Neural progenitor cell (in vitro differentiated cells): ENCODE measurements at regions not wholly inside any gene's neighbourhood (a gene's known extent, or its start where the extent isn't known, plus 50 kb on each side); places are given as distances from the start of the nearest gene placed in this dataset.

Experiments
- DNase-seq: peaks from one replicate; pipeline ENCODE4 v3.0.0-alpha.2; 2016; ENCODE audit warnings: low spot score
- H2AFZ ChIP-seq: fragments of 200-600 bp; sonication (generic); replicated peaks from 2 replicates; pipeline ENCODE4 v1.6.1; 2016; ENCODE audit warnings: antibody characterized with exemption
- H3F3A ChIP-seq: fragments of 200-600 bp; sonication (generic); 2 replicates; pipeline ENCODE4 v1.6.1; 2016; ENCODE audit warnings: antibody characterized with exemption, low read depth
- H3K27ac ChIP-seq: fragments of 200-600 bp; sonication (generic); 2 replicates; pipeline ENCODE4 v1.5.1; 2016; ENCODE audit warnings: mild to moderate bottlenecking
- H3K27me3 ChIP-seq: fragments of 200-600 bp; sonication (generic); 2 replicates; pipeline ENCODE4 v1.6.1; 2016; ENCODE audit warnings: mild to moderate bottlenecking, moderate library complexity
- H3K36me3 ChIP-seq: fragments of 200-600 bp; sonication (generic); 2 replicates; pipeline ENCODE4 v1.5.1; 2016
- H3K4me1 ChIP-seq: fragments of 200-600 bp; sonication (generic); 2 replicates; pipeline ENCODE4 v1.6.1; 2016; ENCODE audit warnings: mixed run types
- H3K4me2 ChIP-seq: fragments of 200-600 bp; sonication (generic); 2 replicates; pipeline ENCODE4 v1.6.1; 2016
- H3K4me3 ChIP-seq: fragments of 200-600 bp; sonication (generic); 2 replicates; pipeline ENCODE4 v1.5.1; 2016
- H3K79me2 ChIP-seq: fragments of 200-600 bp; sonication (generic); 2 replicates; pipeline ENCODE4 v1.6.1; 2016; ENCODE audit warnings: low read depth
- H3K9ac ChIP-seq: fragments of 200-600 bp; sonication (generic); 2 replicates; pipeline ENCODE4 v1.6.1; 2016
- H3K9me3 ChIP-seq: fragments of 200-600 bp; sonication (generic); 2 replicates; pipeline ENCODE4 v1.5.1; 2016; ENCODE audit warnings: low read depth
- H4K20me1 ChIP-seq: fragments of 200-600 bp; sonication (generic); 2 replicates; pipeline ENCODE4 v1.6.1; 2016; ENCODE audit warnings: low read depth
- H3K27ac Mint-ChIP-seq: 3 replicates; pipeline ENCODE4 v1.8.0; 2021; ENCODE audit warnings: mixed read lengths
- H3K27me3 Mint-ChIP-seq: 2 replicates; pipeline ENCODE4 v1.8.0; 2022; ENCODE audit warnings: low read depth, mild to moderate bottlenecking, inconsistent platforms, moderate library complexity, mixed read lengths; ENCODE audit not compliant: insufficient read depth
- H3K36me3 Mint-ChIP-seq: 3 replicates; pipeline ENCODE4 v1.8.0; 2021; ENCODE audit warnings: mixed read lengths
- H3K4me1 Mint-ChIP-seq: 3 replicates; pipeline ENCODE4 v1.8.0; 2021; ENCODE audit warnings: mixed read lengths
- H3K4me3 Mint-ChIP-seq: 3 replicates; pipeline ENCODE4 v1.8.0; 2021; ENCODE audit warnings: mild to moderate bottlenecking, moderate library complexity, mixed read lengths
- H3K9me3 Mint-ChIP-seq: 3 replicates; pipeline ENCODE4 v1.8.0; 2020; ENCODE audit warnings: mixed read lengths
- EZH2 ChIP-seq: fragments of 200-600 bp; sonication (generic); IDR thresholded peaks from 2 replicates; pipeline ENCODE4 v1.6.1; 2017; ENCODE audit warnings: antibody characterized with exemption, mild to moderate bottlenecking, moderate library complexity
- EZH2phosphoT487 ChIP-seq: fragments of 200-600 bp; sonication (generic); IDR thresholded peaks from 2 replicates; pipeline ENCODE4 v1.6.1; 2017; ENCODE audit warnings: antibody characterized with exemption
- TF ChIP-seq, protein P1 (sequence below): fragments of 200-600 bp; sonication (generic); IDR thresholded peaks from 2 replicates; pipeline ENCODE4 v1.5.1; 2017; ENCODE audit warnings: antibody characterized with exemption, mild to moderate bottlenecking

GRCh38 chr22:22061085-22062077 is 78.8 kb upstream of the TOP3B start:
- peaks cover 7% of the 10 kb centered on the region for H3K27me3 Mint-ChIP-seq
- no peak for DNase-seq
- peaks cover 56% of the 10 kb centered on the region for H3K4me1 Mint-ChIP-seq
- H3K9me3 Mint-ChIP-seq, result peaks cover 5% of the 10 kb centered on the region
- Histone ChIP-seq H3K9me3 (no peaks in the 10 kb centered on the region), H3K79me2 (no peaks in the 10 kb centered on the region), H3K27ac (no peak overlapping the region), H3K4me2 (no peak overlapping the region), H3F3A (no peaks in the 10 kb centered on the region), H3K9ac (no peak overlapping the region), H3K4me3 (no peak overlapping the region), H4K20me1 (no peaks in the 10 kb centered on the region), H3K27me3 (peaks cover 87% of the 10 kb centered on the region), H3K4me1 (peaks cover 24% of the 10 kb centered on the region), H3K36me3 (no peaks in the 10 kb centered on the region), H2AFZ (no peak overlapping the region)
- no peaks in the 10 kb centered on the region for H3K36me3 Mint-ChIP-seq
- H3K4me3 Mint-ChIP-seq, result peak overlapping the region; percentile 67
- TF ChIP-seq EZH2phosphoT487 (no peak), EZH2 (no peak)
- TF ChIP-seq, protein P1, sequence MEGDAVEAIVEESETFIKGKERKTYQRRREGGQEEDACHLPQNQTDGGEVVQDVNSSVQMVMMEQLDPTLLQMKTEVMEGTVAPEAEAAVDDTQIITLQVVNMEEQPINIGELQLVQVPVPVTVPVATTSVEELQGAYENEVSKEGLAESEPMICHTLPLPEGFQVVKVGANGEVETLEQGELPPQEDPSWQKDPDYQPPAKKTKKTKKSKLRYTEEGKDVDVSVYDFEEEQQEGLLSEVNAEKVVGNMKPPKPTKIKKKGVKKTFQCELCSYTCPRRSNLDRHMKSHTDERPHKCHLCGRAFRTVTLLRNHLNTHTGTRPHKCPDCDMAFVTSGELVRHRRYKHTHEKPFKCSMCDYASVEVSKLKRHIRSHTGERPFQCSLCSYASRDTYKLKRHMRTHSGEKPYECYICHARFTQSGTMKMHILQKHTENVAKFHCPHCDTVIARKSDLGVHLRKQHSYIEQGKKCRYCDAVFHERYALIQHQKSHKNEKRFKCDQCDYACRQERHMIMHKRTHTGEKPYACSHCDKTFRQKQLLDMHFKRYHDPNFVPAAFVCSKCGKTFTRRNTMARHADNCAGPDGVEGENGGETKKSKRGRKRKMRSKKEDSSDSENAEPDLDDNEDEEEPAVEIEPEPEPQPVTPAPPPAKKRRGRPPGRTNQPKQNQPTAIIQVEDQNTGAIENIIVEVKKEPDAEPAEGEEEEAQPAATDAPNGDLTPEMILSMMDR, result no peak
- peak overlapping the region; percentile 87 for H3K27ac Mint-ChIP-seq

GRCh38 chr22:22060200-22061084 is 77.9 kb upstream of the TOP3B start:
- Histone ChIP-seq H3K27me3 (peaks cover 87% of the 10 kb centered on the region), H3K9me3 (no peaks in the 10 kb centered on the region), H2AFZ (no peak overlapping the region), H3K9ac (no peak overlapping the region), H3K27ac (no peak overlapping the region), H3K79me2 (no peaks in the 10 kb centered on the region), H3K4me1 (peaks cover 25% of the 10 kb centered on the region), H4K20me1 (no peaks in the 10 kb centered on the region), H3K4me2 (no peak overlapping the region), H3K36me3 (no peaks in the 10 kb centered on the region), H3F3A (no peaks in the 10 kb centered on the region), H3K4me3 (no peak overlapping the region)
- peaks cover 7% of the 10 kb centered on the region for H3K27me3 Mint-ChIP-seq
- H3K27ac Mint-ChIP-seq, result peak overlapping the region; percentile 87
- H3K4me3 Mint-ChIP-seq, result no peak overlapping the region
- H3K9me3 Mint-ChIP-seq, result peaks cover 7% of the 10 kb centered on the region
- no peak for TF ChIP-seq EZH2
- TF ChIP-seq, protein P1, result peak; percentile 95
- peaks cover 56% of the 10 kb centered on the region for H3K4me1 Mint-ChIP-seq
- peak; percentile 82 for DNase-seq
- no peaks in the 10 kb centered on the region for H3K36me3 Mint-ChIP-seq

DNA sequence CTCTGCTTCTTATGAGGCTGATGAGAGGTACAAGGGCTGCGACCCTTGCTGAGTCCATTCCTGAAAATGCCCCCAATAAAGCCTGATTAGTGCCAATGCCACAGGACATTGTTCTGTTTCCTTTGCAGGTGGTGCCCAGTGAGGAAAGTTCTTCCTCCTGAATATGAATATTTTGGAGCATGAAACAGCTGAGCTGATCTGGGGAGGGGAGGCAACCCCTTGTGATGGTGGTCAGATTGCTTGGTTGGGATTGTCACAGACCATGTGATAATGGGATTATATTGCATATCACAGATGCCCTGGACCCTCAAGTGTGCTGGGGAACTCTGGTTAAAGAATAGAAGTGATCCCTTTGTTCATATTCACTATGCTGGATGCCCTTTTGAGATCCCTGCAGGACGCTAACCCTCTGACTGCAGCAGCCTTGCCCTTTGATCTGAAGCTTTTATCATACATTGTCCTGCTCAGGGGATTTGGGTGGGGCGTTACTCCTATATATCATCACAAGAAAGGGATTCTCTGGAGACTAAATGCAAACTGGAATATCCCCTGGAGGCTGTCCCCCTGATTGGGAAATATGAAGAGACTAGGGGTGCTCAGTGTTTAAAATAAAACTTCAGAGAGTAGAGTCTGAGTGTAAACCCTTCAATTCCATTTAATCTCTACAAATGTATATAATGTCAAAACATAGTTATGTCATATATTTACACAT is 76.9 kb upstream of the TOP3B start:
- H3K4me1 Mint-ChIP-seq, result peaks cover 56% of the 10 kb centered on the region
- no peaks in the 10 kb centered on the region for H3F3A ChIP-seq
- peaks cover 87% of the 10 kb centered on the region for H3K27me3 ChIP-seq
- H3K79me2 ChIP-seq, result no peaks in the 10 kb centered on the region
- no peaks in the 10 kb centered on the region for H4K20me1 ChIP-seq
- H3K36me3 Mint-ChIP-seq, result no peaks in the 10 kb centered on the region
- H3K4me2 ChIP-seq, result peak overlapping the region; percentile 56
- H3K4me3 ChIP-seq, result no peak overlapping the region
- H2AFZ ChIP-seq, result no peak overlapping the region
- no peaks in the 10 kb centered on the region for H3K36me3 ChIP-seq
- DNase-seq, result peak; percentile 50
- H3K27ac ChIP-seq, result no peak overlapping the region
- peaks cover 25% of the 10 kb centered on the region for H3K4me1 ChIP-seq
- TF ChIP-seq EZH2phosphoT487 (no peak), EZH2 (no peak)
- TF ChIP-seq, protein P1, result no peak
- peaks cover 12% of the 10 kb centered on the region for H3K9me3 Mint-ChIP-seq
- H3K4me3 Mint-ChIP-seq, result peak overlapping the region; percentile 63
- peak overlapping the region; percentile 93 for H3K27ac Mint-ChIP-seq
- peaks cover 7% of the 10 kb centered on the region for H3K27me3 Mint-ChIP-seq
- no peak overlapping the region for H3K9ac ChIP-seq
- H3K9me3 ChIP-seq, result no peaks in the 10 kb centered on the region
